ENCODE measurements at regions not wholly inside any gene's neighbourhood (a gene's known extent, or its start where the extent isn't known, plus 50 kb on each side); places are given as distances from the start of the nearest gene placed in this dataset.

DNA sequence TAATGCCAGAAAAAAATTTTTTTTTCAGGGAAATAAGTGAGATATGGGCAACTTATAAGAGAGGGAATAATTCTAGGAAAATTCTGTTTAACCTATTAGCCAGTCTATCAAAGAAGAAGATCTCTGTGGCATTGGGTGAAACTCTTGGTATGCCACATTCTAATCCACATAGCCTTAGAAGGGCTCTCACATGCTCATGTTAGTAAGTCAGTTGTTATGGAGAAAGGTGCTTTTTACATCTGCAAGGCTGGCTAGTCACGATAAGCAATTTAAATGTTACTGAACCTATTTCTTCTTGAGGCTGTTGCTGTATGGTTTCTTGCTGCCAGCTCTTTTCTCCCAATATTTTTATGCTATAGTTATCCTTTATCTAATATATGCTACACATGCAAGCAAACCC lies 89.9 kb upstream of the MAGI1 start:
- DNase-seq = no peak
- H3K4me3 Mint-ChIP-seq = no peak overlapping the region

DNA sequence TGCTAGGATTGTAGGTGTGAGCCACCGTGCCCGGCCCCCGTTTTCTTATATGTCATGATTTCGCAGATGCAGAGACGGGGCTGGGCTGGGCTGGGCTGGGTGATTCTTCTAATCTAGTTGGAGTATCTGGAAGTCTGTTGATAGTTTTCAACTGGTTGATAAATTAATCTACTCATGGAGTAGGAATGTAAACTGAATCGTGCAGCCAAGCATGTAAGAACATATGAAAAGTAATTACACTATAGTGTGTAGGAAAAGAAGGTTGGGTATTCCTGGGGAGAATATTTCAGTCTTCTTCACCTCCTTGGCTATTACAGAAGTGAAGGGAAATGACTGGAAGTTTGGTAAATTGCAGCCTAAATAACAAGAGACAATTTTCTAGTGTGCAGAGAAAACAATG lies 82.6 kb upstream of the MAGI1 start:
- TF ChIP-seq, protein P1, sequence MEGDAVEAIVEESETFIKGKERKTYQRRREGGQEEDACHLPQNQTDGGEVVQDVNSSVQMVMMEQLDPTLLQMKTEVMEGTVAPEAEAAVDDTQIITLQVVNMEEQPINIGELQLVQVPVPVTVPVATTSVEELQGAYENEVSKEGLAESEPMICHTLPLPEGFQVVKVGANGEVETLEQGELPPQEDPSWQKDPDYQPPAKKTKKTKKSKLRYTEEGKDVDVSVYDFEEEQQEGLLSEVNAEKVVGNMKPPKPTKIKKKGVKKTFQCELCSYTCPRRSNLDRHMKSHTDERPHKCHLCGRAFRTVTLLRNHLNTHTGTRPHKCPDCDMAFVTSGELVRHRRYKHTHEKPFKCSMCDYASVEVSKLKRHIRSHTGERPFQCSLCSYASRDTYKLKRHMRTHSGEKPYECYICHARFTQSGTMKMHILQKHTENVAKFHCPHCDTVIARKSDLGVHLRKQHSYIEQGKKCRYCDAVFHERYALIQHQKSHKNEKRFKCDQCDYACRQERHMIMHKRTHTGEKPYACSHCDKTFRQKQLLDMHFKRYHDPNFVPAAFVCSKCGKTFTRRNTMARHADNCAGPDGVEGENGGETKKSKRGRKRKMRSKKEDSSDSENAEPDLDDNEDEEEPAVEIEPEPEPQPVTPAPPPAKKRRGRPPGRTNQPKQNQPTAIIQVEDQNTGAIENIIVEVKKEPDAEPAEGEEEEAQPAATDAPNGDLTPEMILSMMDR (IDR thresholded peaks at IDR 0.05) = no peak
- Mint-ChIP-seq H3K36me3 (no peaks in the 10 kb centered on the region), H3K27me3 (ENCODE audit: low read depth in 3 of 3) (peaks cover 0 to 2% (median 0%) of the 10 kb centered on the region in 3 donors), H3K4me3 (no peak overlapping the region), H3K4me1 (no peaks in the 10 kb centered on the region), H3K27ac (no peak overlapping the region), H3K9me3 (no peaks in the 10 kb centered on the region)
- Histone ChIP-seq H3K36me3 (replicated peaks in 1 of 2; ENCODE audit: control insufficient read depth in 1 of 2, insufficient read depth in 2 of 2, low read length in 2 of 2) (no peaks in the 10 kb centered on the region), H3K79me2 (ENCODE audit: insufficient read depth, low read length) (no peaks in the 10 kb centered on the region), H3K4me2 (replicated peaks; ENCODE audit: extremely low read depth, low read length, poor library complexity, severe bottlenecking) (no peak overlapping the region), H3K9ac (ENCODE audit: insufficient read depth, low read length, poor library complexity, severe bottlenecking) (no peak overlapping the region), H3K27ac (ENCODE audit: low read depth in 1 of 2, low read length in 2 of 2) (no peak overlapping the region), H3K9me3 (replicated peaks in 1 of 2; ENCODE audit: control insufficient read depth in 1 of 2, insufficient read depth in 1 of 2, low read length in 2 of 2) (no peaks in the 10 kb centered on the region), H2AFZ (ENCODE audit: insufficient read depth, low read depth, low read length, poor library complexity, severe bottlenecking) (no peak overlapping the region), H3K4me3 (replicated peaks in 1 of 3; ENCODE audit: low read depth in 2 of 3, low read length in 3 of 3) (no peak overlapping the region), H3K27me3 (ENCODE audit: control insufficient read depth in 2 of 2, insufficient read depth in 2 of 2, low read length in 2 of 2) (no peaks in the 10 kb centered on the region), H4K20me1 (ENCODE audit: insufficient read depth, low read length) (no peaks in the 10 kb centered on the region), H3K4me1 (ENCODE audit: control insufficient read depth in 1 of 2, insufficient read depth in 2 of 2, low read length in 2 of 2) (no peaks in the 10 kb centered on the region)
- DNase-seq = no peak
- 98% methylated on average over 5 of the region's 6 CpGs for WGBS (ENCODE audit: insufficient coverage)
- intact Hi-C loops (cut with micrococcal nuclease) = no loop called here

More for the DNA sequence above, 89.9 kb upstream of the MAGI1 start:
- WGBS (ENCODE audit: insufficient coverage) = no CpG with 5 or more reads among the region's 1 CpG
- H3K4me1 ChIP-seq (ENCODE audit: control insufficient read depth in 1 of 2, insufficient read depth in 2 of 2, low read length in 2 of 2) = no peaks in the 10 kb centered on the region
- intact Hi-C loops (cut with micrococcal nuclease) = no loop called here
- Mint-ChIP-seq H3K9me3 (peaks cover 0 to 4% (median 0%) of the 10 kb centered on the region in 7 donors), H3K36me3 (no peaks in the 10 kb centered on the region), H3K4me1 (no peaks in the 10 kb centered on the region), H3K27ac (no peak overlapping the region), H3K27me3 (ENCODE audit: low read depth in 3 of 3) (peaks cover 0 to 3% (median 2%) of the 10 kb centered on the region in 3 donors)
- H3K27ac ChIP-seq (ENCODE audit: low read depth in 1 of 2, low read length in 2 of 2) = no peak overlapping the region
- H3K9ac ChIP-seq (ENCODE audit: insufficient read depth, low read length, poor library complexity, severe bottlenecking) = no peak overlapping the region
- no peaks in the 10 kb centered on the region for H3K79me2 ChIP-seq (ENCODE audit: insufficient read depth, low read length)
- no peaks in the 10 kb centered on the region for H4K20me1 ChIP-seq (ENCODE audit: insufficient read depth, low read length)
- no peak overlapping the region for H2AFZ ChIP-seq (ENCODE audit: insufficient read depth, low read depth, low read length, poor library complexity, severe bottlenecking)
- no peak overlapping the region for H3K4me3 ChIP-seq (replicated peaks in 1 of 3; ENCODE audit: low read depth in 2 of 3, low read length in 3 of 3)
- no peaks in the 10 kb centered on the region for H3K36me3 ChIP-seq (replicated peaks in 1 of 2; ENCODE audit: control insufficient read depth in 1 of 2, insufficient read depth in 2 of 2, low read length in 2 of 2)
- TF ChIP-seq, protein P1 (IDR thresholded peaks at IDR 0.05) = no peak
- no peak overlapping the region for H3K4me2 ChIP-seq (replicated peaks; ENCODE audit: extremely low read depth, low read length, poor library complexity, severe bottlenecking)
- no peaks in the 10 kb centered on the region for H3K27me3 ChIP-seq (ENCODE audit: control insufficient read depth in 2 of 2, insufficient read depth in 2 of 2, low read length in 2 of 2)
- no peaks in the 10 kb centered on the region for H3K9me3 ChIP-seq (replicated peaks in 1 of 2; ENCODE audit: control insufficient read depth in 1 of 2, insufficient read depth in 1 of 2, low read length in 2 of 2)

All from CD14-positive monocyte (primary cell).